IPS-NIHi7 (cell line): ENCODE measurements at regions not wholly inside any gene's neighbourhood (a gene's known extent, or its start where the extent isn't known, plus 50 kb on each side); places are given as distances from the start of the nearest gene placed in this dataset.

Source experiments
- DNase-seq: peaks from one replicate; pipeline ENCODE4 v3.0.0; 2012; ENCODE audit warnings: mixed read lengths; ENCODE audit errors: extremely low spot score

GRCh38 chr5:153101235-153102180, 389.0 kb upstream of the GRIA1 start:
- DNase-seq = no peak

DNA sequence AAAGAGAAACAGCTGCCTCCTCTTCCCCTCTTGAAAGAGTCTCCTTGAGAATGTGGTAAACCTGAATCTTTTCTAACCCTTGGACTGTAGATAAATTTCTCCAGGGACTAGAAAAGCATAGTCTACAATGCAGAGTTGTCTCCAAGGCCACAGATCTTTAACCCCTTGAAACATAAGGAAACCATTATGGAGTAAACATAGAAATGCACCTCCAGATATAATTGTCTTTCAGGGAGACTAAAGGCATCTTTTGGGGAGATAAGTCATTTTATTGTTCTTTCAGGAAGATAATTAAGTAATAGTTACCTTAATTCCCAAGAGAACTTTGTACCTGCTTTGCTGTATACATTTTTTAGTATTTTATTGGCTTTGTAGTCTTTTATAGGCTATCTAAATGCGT, 373.6 kb upstream of the GRIA1 start:
- no peak for DNase-seq

DNA sequence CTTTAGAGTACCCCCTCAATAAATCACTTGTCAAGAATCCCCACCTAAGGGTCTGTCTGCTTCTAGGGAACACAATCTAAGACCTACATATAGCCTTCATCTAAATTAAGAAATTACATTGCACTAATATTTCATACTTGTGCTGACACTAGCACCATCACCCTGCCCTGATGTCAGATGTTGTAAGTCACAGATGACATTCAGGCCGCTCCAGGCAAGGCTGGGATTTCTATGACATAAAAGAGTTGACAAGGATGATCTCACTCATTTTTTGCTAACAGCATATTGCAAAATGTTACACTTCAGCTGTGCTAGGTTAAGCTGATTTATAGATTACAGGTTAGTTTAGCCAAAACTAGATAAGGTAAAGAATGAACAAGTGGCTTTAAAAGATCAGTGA, 372.5 kb upstream of the GRIA1 start:
- no peak for DNase-seq

DNA sequence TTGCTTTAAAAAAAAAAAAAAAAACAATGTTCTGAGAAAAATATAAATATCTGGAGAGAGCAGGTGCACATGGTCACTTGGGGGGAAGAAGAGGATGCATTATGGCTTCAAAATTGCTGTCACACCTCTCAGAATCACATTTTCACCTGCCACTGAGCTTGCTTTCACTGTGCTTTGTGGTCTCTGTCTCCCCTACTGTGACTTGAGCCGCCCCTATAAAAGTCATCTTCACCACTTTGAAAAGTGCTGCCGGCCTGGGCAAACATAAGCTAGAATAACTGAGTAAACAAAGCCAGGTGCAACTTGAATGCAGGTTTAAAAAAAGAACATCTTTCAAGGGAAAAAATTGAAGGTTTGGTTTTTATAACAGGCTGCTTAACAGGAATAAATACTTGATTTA, 368.1 kb upstream of the GRIA1 start:
- DNase-seq = no peak

- no peak for DNase-seq
Measured at GRCh38 chr5:153130296-153130695, 360.2 kb upstream of the GRIA1 start.

DNA sequence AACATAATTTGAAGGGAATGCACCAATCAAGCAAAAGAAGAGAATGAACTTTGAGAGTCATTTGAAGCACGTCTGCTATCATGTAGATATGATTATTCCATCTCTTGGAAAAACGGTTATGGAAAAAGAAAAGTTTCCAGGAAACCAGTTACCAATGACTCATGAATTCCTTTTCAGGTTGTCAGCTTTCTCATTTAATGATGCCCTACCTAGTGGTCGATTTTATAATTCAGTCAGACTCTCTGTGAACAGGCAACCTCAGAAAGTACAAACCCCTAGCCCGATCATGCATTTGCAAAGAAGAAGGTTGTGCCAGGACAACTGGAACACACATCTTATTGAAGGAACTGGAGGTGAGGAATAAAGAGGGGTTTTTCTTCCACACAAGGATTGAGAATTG, 355.1 kb upstream of the GRIA1 start:
- DNase-seq = no peak

GRCh38 chr5:153136910-153137614, 353.4 kb upstream of the GRIA1 start:
- DNase-seq = no peak

DNA sequence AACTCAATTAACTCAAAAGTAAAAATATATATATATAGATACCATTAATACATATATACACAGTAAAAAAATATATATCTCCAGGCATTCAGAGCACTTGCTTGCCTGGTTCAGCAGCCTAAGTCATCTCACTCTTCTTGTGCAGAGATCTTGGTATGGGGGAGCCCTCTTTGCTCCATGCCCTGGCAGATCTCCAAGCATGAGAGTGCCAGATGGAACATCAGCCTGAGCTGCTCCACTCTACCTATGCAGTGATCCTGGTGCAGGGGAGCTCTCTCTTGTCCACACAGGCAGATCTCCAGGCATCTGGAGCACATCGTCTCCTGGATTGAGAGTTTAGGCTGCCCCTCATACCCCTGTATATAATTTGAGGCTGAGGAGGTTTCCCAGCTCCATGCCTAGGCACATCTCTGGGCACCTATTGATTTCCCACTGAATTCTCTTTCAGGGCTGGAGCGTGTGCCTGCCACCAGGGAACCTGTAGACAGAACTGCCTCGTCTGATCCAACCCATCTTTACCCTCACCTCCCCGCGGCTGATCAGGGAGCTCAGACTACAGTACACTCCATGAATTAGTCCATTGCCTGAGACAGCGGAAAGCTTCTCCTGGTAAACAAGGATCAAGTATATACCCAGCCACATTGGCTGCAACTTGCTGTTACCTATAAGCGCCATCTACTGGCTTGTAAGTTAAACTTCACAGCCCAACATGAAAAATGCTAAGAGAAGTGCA, 342.4 kb upstream of the GRIA1 start:
- DNase-seq = peak; percentile 37

- DNase-seq = no peak
Measured at GRCh38 chr5:153148624-153148976, 341.9 kb upstream of the GRIA1 start.

DNA sequence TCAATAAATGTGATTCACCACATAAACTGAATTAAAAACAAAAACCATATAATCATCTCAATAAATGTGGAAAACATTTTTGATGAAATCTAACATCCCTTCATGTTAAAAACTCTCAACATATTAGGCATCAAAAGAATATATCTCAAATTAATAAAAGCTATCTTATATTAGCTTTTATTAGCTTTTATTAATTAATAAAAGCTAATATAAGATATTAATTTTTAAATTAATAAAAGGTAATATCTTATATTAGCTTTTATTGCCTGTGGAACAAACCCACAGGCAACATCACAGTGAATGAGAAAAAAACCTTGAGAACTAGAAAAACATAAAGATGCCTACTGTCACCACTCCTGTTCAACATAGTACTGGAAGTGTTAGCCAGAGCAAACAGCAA, 338.9 kb upstream of the GRIA1 start:
- DNase-seq = no peak

DNA sequence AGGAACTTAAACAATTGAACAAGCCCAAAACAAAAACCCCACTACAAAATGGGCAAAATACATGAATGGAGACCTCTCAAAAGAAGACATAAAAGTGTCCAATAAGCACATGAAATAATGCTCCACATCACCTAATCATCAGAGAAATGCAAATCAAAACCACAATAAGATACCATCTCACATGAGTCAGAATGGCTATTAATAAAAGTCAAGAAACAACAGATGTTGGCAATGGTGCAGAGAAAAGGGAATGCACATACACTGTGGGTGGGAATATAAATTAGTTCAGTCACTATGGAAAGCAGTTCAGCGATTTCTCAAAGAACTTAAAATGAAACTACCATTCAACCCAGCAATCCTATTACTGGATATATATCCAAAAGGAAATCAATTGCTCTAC, 337.4 kb upstream of the GRIA1 start:
- no peak for DNase-seq

DNA sequence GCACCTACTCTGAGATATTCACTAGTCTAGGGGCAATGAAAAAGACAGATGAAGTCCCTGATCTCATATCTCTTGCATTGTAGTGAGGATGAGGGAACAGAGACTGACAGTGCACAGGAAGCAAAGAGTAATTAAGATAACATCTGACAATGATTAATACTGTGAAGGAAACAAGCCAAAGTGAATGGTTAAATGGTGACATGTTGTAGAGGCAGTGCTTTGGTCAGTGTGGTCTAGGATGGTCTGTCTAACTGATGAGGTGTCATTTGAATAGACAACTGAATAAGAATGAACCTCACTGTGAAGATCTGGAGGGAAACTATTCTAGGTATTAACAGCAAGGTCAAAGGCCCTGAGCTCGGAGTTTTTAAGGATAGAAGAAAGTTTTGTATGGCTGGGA, 333.3 kb upstream of the GRIA1 start:
- DNase-seq = no peak

GRCh38 chr5:153158608-153159007, 331.9 kb upstream of the GRIA1 start:
- no peak for DNase-seq

DNA sequence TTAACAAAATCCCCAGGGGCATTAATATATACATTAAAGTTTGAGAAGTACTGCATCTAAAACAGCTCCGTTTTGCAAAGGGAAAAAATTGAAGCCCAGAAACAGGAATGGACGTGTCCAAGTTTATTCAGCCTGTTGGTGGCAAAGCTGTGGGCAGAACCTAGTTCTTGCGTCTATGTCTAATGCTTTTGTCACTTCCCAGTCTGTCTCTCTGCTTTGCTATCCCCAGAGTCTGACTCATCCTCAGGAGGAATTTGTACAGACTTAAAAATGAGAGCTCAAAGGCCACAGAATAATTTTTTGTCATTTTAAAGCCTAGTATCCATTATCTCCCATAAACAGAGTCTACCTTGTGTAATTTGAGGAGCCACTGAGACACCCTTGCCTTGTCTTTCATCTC, 330.9 kb upstream of the GRIA1 start:
- DNase-seq = no peak

- no peak for DNase-seq
Measured at GRCh38 chr5:153168241-153168640, 322.2 kb upstream of the GRIA1 start.

DNA sequence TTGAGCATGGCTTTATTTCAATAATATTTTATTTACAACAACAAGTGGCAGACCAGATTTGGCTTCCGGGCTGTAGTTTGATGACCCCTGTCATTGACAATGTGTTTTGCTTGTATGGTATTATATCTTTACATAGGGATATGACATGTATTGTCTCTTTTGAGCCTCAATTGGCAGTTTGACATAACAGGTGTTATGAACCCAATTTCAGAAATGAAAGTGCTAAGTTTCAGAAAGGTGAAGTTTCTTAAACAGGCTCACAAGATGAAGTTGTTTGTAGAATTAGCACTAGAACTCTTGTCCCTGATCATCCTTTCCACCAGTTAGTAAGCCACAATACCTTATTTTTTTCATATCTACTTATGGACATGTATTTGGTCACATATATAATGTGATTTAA, 303.0 kb upstream of the GRIA1 start:
- DNase-seq = no peak

- no peak for DNase-seq
Measured at GRCh38 chr5:153206361-153206760, 284.1 kb upstream of the GRIA1 start.

DNA sequence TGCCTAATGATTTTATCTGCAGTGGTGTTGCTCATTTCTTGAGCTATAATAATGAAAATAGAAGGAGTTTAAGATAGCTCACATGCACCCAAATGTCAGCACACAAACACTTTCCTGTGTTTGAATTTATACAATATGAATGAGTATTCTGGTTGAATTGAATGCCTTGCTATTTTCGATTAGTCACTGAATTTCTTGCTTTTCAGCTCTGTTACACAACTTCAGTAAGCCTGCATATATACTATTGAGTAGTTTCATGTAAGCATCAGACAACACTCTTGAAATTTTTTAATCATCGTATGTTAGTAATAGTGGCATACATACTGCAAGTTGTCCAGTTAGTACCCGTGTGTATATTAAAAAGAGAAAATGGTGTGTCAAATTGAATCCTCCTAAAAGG, 281.5 kb upstream of the GRIA1 start:
- DNase-seq = no peak

DNA sequence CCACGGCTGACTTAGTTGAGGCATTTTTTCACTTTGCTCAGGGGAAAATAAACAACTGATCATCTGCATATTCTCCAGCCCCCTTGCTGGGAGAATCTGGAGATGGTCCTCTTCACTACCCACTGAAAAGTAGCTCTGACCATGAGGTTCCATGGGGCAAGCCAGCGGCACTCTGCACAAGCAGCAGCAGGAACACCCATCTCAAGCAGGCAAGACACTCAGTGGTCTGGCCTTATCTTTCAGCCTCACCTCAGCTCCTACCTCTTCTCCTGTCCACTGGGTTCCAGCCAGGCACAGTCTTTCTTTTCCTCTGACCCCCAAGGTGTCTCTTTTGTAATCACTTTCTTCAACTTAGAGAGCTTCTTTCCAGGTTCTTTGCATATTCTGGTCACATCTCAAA, 280.8 kb upstream of the GRIA1 start:
- no peak for DNase-seq

DNA sequence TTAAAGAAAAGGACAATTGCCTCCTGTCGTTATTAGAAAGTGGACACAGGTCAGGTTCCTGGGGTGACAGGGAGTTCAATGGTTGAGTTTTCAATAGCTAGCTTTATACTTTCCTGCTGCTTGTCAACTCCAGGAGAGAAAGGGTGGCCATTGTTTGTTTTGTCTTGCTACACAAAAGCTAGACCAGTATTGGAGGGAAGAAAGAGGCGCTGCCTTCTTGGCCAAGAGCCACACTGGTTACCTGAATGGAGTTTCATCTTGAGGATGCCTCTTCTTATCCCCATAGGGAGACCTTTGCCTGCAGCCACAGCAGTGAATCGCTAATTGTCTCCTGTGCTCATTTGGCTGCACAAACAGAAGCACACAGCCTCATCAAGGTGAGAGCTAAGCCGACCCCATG, 279.4 kb upstream of the GRIA1 start:
- DNase-seq = no peak

- no peak for DNase-seq
Measured at GRCh38 chr5:153212471-153212870, 278.0 kb upstream of the GRIA1 start.

DNA sequence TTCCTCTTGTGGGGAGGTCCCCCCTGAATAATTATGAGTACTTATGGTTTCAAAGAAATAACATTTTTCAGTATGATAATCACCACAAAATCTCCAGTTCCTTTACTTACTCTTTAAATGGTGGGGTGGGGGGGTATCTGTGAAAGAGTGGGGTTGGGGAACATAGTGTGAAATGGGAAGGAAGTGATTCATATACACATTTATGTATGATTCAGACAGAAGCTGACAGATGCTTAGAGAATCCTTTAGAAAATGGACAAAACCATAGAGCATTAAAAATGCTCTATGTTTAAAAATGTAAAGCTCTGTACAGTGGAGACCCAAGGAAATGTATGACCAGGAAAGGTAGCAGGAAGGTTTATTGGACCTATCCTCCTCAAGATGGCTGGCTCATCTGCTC, 267.5 kb upstream of the GRIA1 start:
- no peak for DNase-seq

DNA sequence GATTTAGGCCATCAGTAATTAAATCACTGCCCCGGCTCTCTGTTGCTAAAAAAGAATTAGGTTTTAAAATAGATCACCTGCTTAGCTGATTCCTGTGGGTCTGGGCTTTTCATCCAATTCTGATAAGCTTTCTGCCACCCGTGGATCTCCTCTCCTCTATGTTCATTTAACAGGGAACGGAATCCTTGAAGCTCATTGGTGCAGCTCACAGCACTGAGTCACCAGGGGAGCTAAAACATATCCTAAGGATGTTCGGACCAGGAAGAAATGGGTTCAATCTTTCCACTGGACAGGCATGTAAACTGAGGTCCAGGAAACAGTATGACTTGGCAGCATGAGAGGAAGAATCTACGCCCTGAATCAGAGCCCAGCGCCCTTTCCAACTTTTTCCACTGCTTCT, 267.1 kb upstream of the GRIA1 start:
- no peak for DNase-seq
